Nephron progenitor cell (in vitro differentiated cells): ENCODE measurements at regions not wholly inside any gene's neighbourhood (a gene's known extent, or its start where the extent isn't known, plus 50 kb on each side); places are given as distances from the start of the nearest gene placed in this dataset.
"Not testable (repeated sequence)": the region's sequence is repeated elsewhere in the genome, so short reads cannot be mapped to it uniquely, and the experiment has no call there.

Source experiments
- DNase-seq: peaks from one replicate; pipeline ENCODE4 v3.0.0; 2021
- H3K27ac Mint-ChIP-seq: 2 replicates; pipeline ENCODE4 v1.8.0; 2021; ENCODE audit warnings: mild to moderate bottlenecking, moderate library complexity, mixed read lengths
- H3K27me3 Mint-ChIP-seq: 2 replicates; pipeline ENCODE4 v1.8.0; 2021; ENCODE audit warnings: mild to moderate bottlenecking, low read depth, mixed read lengths; ENCODE audit not compliant: poor library complexity
- H3K36me3 Mint-ChIP-seq: 2 replicates; pipeline ENCODE4 v1.8.0; 2021; ENCODE audit warnings: low read depth, mixed read lengths
- H3K4me1 Mint-ChIP-seq: 2 replicates; pipeline ENCODE4 v1.8.0; 2021; ENCODE audit warnings: mixed read lengths
- H3K4me3 Mint-ChIP-seq: 2 replicates; pipeline ENCODE4 v1.8.0; 2021; ENCODE audit warnings: mild to moderate bottlenecking, moderate library complexity, mixed read lengths
- H3K9me3 Mint-ChIP-seq: 2 replicates; pipeline ENCODE4 v1.8.0; 2021; ENCODE audit warnings: mild to moderate bottlenecking, moderate library complexity, mixed read lengths
- TF ChIP-seq, protein P1 (sequence below): fragments of 200-600 bp; sonication (generic); IDR thresholded peaks from 2 replicates; pipeline ENCODE4 v1.5.0; 2021; ENCODE audit warnings: antibody characterized with exemption

DNA sequence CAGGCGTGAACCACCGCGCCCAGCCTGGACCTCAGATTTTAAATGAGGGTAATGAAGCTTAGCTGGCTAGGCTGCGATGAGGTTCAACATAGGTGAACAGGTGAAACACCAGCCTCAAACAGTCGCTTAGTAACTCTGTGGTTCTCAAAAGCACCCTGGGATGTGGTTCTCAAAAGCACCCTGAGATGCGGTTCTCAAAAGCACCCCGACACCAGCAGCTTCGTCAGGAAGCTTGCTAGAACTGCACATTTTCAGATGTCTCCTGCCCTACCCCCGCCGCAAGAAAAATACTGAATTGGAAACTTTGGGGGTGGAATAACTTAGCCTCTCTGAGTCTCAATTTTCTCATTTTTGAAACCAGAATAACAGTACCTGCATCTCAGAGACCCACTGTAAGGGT lies 86.7 kb upstream of the XYLT1 start:
- DNase-seq = no peak
- Mint-ChIP-seq H3K4me3 (no peak overlapping the region), H3K4me1 (peaks cover 19% of the 10 kb centered on the region), H3K36me3 (no peaks in the 10 kb centered on the region), H3K9me3 (no peaks in the 10 kb centered on the region), H3K27me3 (peaks cover 21% of the 10 kb centered on the region), H3K27ac (no peak overlapping the region)
- TF ChIP-seq, protein P1, sequence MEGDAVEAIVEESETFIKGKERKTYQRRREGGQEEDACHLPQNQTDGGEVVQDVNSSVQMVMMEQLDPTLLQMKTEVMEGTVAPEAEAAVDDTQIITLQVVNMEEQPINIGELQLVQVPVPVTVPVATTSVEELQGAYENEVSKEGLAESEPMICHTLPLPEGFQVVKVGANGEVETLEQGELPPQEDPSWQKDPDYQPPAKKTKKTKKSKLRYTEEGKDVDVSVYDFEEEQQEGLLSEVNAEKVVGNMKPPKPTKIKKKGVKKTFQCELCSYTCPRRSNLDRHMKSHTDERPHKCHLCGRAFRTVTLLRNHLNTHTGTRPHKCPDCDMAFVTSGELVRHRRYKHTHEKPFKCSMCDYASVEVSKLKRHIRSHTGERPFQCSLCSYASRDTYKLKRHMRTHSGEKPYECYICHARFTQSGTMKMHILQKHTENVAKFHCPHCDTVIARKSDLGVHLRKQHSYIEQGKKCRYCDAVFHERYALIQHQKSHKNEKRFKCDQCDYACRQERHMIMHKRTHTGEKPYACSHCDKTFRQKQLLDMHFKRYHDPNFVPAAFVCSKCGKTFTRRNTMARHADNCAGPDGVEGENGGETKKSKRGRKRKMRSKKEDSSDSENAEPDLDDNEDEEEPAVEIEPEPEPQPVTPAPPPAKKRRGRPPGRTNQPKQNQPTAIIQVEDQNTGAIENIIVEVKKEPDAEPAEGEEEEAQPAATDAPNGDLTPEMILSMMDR = no peak

DNA sequence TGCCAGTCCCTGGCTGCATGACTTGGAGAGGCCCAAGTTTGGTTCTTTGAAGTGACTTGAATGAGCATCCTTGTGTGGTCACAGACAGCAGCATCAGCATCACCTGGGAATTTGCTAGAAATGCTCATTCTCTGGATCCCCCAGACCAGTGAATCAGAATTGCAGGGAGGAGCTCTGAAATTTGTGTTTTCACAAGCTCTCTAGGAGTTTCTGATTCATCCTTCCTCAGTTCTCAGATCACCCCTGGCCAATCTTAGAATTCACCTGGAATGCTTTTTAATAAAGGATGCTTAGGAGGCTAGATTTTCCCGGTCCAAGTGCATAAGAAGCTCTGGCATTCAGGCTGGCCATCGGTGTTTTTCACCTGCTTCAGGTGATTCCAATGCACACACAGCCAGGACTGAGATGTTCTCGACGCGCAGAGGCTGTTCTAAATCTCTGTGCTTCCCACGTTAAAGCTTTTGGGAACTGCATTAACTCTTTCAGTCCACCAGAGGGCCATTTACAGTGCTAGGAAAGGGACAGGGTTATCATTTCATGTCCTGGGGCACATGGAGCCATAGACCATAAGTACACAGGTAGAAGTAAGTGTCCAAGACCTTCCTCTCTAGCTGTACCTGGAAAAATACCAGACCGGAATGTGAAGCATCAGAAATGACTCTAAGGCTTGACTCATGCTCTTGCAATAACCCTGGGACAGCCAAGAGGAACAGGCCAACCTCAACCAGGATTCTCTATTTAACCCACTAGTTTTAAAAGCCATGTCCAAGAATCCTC lies 85.7 kb upstream of the XYLT1 start:
- TF ChIP-seq, protein P1 = peak; percentile 70
- Mint-ChIP-seq H3K27me3 (peaks cover 18% of the 10 kb centered on the region), H3K4me1 (peaks cover 23% of the 10 kb centered on the region), H3K27ac (no peak overlapping the region), H3K9me3 (no peaks in the 10 kb centered on the region), H3K36me3 (no peaks in the 10 kb centered on the region), H3K4me3 (no peak overlapping the region)
- peak; percentile 5 for DNase-seq

DNA sequence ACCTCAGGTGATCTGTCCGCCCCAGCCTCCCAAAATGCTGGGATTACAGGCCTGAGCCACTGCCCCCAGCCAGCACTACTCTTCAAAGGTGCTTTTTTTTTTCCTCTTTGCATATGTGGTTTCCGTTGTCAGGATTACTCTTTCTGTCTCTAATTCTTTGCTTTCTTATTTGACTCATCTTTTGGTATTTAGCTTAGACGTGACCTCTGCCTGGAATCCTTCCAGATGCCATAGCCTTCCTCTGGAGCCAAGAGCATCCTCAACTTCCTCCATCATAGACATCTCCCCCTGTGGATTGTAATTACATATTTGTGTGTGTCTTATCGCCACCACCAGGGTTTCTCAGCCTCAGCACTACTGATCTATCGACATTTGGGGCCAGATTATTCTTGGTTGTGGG lies 84.4 kb upstream of the XYLT1 start:
- Mint-ChIP-seq H3K4me1 (peaks cover 23% of the 10 kb centered on the region), H3K36me3 (no peaks in the 10 kb centered on the region), H3K4me3 (no peak overlapping the region), H3K27me3 (peaks cover 10% of the 10 kb centered on the region), H3K9me3 (peaks cover 3% of the 10 kb centered on the region), H3K27ac (no peak overlapping the region)
- no peak for DNase-seq
- TF ChIP-seq, protein P1 = no peak

DNA sequence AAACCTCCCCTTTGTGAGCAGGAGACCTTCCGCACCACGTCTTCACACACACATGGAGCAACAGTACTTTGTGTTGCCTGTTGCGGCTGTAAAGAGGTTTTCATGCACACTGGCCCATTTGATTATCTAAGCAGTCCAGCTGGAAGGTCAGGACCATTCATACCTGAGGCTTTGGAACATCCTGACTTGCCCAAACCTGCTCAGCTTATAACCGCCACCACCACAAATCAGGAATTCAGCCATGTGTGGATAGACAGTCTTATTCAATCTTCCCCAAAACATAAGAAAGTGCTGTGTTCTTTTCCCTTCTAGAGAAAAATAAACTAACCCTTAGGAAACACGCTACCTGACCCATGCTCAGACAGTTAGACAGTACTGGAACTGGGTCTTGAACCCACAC lies 81.6 kb upstream of the XYLT1 start:
- Mint-ChIP-seq H3K4me3 (no peak overlapping the region), H3K27me3 (peaks cover 2% of the 10 kb centered on the region), H3K9me3 (peaks cover 7% of the 10 kb centered on the region), H3K4me1 (peaks cover 23% of the 10 kb centered on the region), H3K36me3 (no peaks in the 10 kb centered on the region), H3K27ac (peak overlapping the region; percentile 42)
- TF ChIP-seq, protein P1 = no peak
- no peak for DNase-seq

DNA sequence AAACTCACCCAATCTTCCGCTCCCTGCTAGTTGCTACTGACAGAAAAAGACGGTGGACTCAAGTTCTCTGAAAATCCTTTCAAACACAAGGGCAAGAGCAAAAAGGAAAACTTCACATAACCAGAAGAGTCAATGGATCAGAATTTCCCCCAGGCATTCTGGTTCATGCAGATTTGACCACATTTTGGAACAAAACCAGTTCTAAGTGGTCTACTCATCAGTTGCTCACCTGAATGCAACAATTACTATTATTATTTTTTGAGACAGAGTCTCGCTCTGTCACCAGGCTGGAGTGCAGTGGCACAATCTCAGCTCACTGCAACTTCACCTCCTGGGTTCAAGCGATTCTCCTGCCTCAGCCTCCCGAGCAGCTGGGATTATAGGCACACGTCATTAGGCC lies 80.9 kb upstream of the XYLT1 start:
- not testable (repeated sequence) for H3K27me3 Mint-ChIP-seq, H3K9me3 Mint-ChIP-seq, H3K4me3 Mint-ChIP-seq, H3K27ac Mint-ChIP-seq, H3K36me3 Mint-ChIP-seq, DNase-seq
- peaks cover 23% of the 10 kb centered on the region for H3K4me1 Mint-ChIP-seq

DNA sequence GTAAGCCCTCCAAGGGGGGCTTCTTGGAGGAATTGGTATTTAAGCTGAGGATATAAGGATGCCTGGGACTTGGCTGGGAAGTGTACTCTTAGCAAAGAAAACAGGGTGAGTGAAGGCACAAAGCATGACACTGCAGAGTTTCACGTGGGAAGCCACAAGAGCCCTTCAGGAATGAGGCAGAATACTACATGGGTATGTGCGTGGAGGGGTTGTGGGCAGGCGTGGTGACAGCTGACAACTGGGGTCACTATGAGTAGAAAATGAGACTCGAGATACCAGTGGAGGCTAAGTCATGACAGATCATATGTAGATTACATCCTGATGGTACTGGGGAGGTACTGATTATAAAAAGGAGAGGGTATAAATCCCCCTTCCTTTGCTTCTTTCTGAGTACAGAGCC lies 78.1 kb upstream of the XYLT1 start:
- Mint-ChIP-seq H3K27ac (no peak overlapping the region), H3K9me3 (peaks cover 25% of the 10 kb centered on the region), H3K27me3 (peaks cover 7% of the 10 kb centered on the region), H3K4me3 (no peak overlapping the region), H3K36me3 (no peaks in the 10 kb centered on the region), H3K4me1 (peaks cover 14% of the 10 kb centered on the region)
- DNase-seq = no peak
- TF ChIP-seq, protein P1 = no peak
